ENCODE measurements at regions not wholly inside any gene's neighbourhood (a gene's known extent, or its start where the extent isn't known, plus 50 kb on each side); places are given as distances from the start of the nearest gene placed in this dataset.

DNA sequence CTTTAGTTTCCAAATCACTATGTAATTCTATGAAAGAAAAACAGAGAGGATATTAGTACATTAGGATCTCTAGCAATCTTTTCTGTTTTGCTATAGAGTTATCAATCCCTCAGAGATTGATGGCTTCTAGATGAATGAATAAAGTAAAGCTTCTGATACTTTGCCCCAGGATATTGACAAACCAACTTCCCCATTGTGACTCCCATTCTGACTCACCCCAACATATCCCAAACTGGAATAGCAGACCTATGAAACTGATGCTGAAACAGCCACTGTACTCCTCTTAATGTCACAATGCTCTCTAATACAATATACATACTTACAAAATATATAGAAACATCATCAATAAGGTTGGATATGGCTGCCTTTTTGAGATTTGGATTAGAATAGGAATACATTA, 442.1 kb upstream of the NR5A2 start:
- TF ChIP-seq, protein P1, sequence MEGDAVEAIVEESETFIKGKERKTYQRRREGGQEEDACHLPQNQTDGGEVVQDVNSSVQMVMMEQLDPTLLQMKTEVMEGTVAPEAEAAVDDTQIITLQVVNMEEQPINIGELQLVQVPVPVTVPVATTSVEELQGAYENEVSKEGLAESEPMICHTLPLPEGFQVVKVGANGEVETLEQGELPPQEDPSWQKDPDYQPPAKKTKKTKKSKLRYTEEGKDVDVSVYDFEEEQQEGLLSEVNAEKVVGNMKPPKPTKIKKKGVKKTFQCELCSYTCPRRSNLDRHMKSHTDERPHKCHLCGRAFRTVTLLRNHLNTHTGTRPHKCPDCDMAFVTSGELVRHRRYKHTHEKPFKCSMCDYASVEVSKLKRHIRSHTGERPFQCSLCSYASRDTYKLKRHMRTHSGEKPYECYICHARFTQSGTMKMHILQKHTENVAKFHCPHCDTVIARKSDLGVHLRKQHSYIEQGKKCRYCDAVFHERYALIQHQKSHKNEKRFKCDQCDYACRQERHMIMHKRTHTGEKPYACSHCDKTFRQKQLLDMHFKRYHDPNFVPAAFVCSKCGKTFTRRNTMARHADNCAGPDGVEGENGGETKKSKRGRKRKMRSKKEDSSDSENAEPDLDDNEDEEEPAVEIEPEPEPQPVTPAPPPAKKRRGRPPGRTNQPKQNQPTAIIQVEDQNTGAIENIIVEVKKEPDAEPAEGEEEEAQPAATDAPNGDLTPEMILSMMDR (IDR thresholded peaks at IDR 0.05 in 2 of 3, conservative IDR thresholded peaks at IDR 0.05 in 1 of 3; ENCODE audit: control insufficient read depth in 2 of 3, extremely low read depth in 1 of 3, insufficient read depth in 1 of 3, low read depth in 3 of 3, low read length in 3 of 3) = no peak
- TF ChIP-seq RAD21 (IDR thresholded peaks at IDR 0.05; ENCODE audit: insufficient read depth, low read depth, low read length) (no peak), STAT3 (IDR thresholded peaks at IDR 0.05; ENCODE audit: low read depth, low read length) (no peak), SMC3 (IDR thresholded peaks at IDR 0.05; ENCODE audit: borderline replicate concordance, low read length) (no peak), NFIC (IDR thresholded peaks at IDR 0.05; ENCODE audit: low read depth, low read length) (no peak), EZH2 (IDR thresholded peaks at IDR 0.05; ENCODE audit: borderline replicate concordance, control insufficient read depth, low read depth, low read length) (no peak), SIN3A (IDR thresholded peaks at IDR 0.05; ENCODE audit: low read depth, low read length) (no peak)
- TF ChIP-seq, protein P2, sequence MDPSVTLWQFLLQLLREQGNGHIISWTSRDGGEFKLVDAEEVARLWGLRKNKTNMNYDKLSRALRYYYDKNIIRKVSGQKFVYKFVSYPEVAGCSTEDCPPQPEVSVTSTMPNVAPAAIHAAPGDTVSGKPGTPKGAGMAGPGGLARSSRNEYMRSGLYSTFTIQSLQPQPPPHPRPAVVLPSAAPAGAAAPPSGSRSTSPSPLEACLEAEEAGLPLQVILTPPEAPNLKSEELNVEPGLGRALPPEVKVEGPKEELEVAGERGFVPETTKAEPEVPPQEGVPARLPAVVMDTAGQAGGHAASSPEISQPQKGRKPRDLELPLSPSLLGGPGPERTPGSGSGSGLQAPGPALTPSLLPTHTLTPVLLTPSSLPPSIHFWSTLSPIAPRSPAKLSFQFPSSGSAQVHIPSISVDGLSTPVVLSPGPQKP (IDR thresholded peaks at IDR 0.05; ENCODE audit: low read depth, low read length) = no peak
